ENCODE measurements at regions not wholly inside any gene's neighbourhood (a gene's known extent, or its start where the extent isn't known, plus 50 kb on each side); places are given as distances from the start of the nearest gene placed in this dataset.

- H2BK20ac ChIP-seq (ENCODE audit: low read depth, low read length) = no peak overlapping the region
- ChIA-PET POLR2A (ENCODE audit: unreplicated experiment) (no interaction called here), CTCF (no interaction called here)
- H4K8ac ChIP-seq (ENCODE audit: low read depth in 2 of 2, low read length in 2 of 2) = no peak overlapping the region
- in situ Hi-C loops (cut with MboI; ENCODE audit: low sequenced_read_pairs) (no loop called here), dilution Hi-C loops (cut with HindIII; ENCODE audit: low sequenced_read_pairs, unreplicated experiment) (no loop called here), intact Hi-C loops (cut with micrococcal nuclease) (no loop called here)
- H2AFZ ChIP-seq (replicated peaks; ENCODE audit: low read length, poor library complexity) = no peak overlapping the region
- H3K4me2 ChIP-seq (ENCODE audit: low read depth, low read length) = no peak overlapping the region
- H4K5ac ChIP-seq (ENCODE audit: low read depth, low read length) = no peak overlapping the region
- H3K4me3 ChIP-seq (ENCODE audit: insufficient read depth, low read depth, low read length) = no peak overlapping the region
- no peaks in the 10 kb centered on the region for H3K4me1 ChIP-seq (ENCODE audit: control insufficient read depth, insufficient read depth, low read length)
- no peaks in the 10 kb centered on the region for H3K36me3 ChIP-seq (ENCODE audit: control insufficient read depth, insufficient read depth, low read length)
- no peak overlapping the region for H2BK15ac ChIP-seq (ENCODE audit: low read depth, low read length)
- no peak overlapping the region for H3K23ac ChIP-seq (ENCODE audit: low read depth, low read length)
- no peak overlapping the region for H2BK5ac ChIP-seq (ENCODE audit: low read depth, low read length, poor library complexity, severe bottlenecking)
- no peak overlapping the region for H3K27ac ChIP-seq (ENCODE audit: insufficient read depth, low read length)
- H3K18ac ChIP-seq (ENCODE audit: low read depth, low read length) = no peak overlapping the region
- ATAC-seq (ENCODE audit: low read depth) (no peak), DNase-seq (no peak)
- no peaks in the 10 kb centered on the region for H4K20me1 ChIP-seq (ENCODE audit: insufficient read depth, low read length)
- no peak overlapping the region for H3K56ac ChIP-seq (ENCODE audit: extremely low read depth, insufficient read depth, low read length)
- no peak overlapping the region for H2BK120ac ChIP-seq (ENCODE audit: low read depth, low read length)
- H3K14ac ChIP-seq (replicated peaks; ENCODE audit: low read depth, low read length) = no peak overlapping the region
- TF ChIP-seq CEBPB (IDR thresholded peaks at IDR 0.05; ENCODE audit: low read depth, low read length) (no peak), MAZ (IDR thresholded peaks at IDR 0.05; ENCODE audit: borderline replicate concordance, low read depth, low read length) (no peak), RFX5 (IDR thresholded peaks at IDR 0.05; ENCODE audit: low read depth, low read length) (no peak), RAD21 (IDR thresholded peaks at IDR 0.05; ENCODE audit: low read length) (no peak), MXI1 (IDR thresholded peaks at IDR 0.05; ENCODE audit: borderline replicate concordance, low read depth, low read length) (no peak), MAFK (IDR thresholded peaks at IDR 0.05; ENCODE audit: low read depth, low read length) (no peak), RCOR1 (IDR thresholded peaks at IDR 0.05; ENCODE audit: insufficient replicate concordance, low read length) (no peak), SMC3 (IDR thresholded peaks at IDR 0.05; ENCODE audit: low read depth, low read length) (no peak), POLR2A (IDR thresholded peaks at IDR 0.05; ENCODE audit: low read depth, low read length) (no peak), BHLHE40 (IDR thresholded peaks at IDR 0.05; ENCODE audit: low read depth, low read length) (no peak), CHD1 (IDR thresholded peaks at IDR 0.05; ENCODE audit: low read depth, low read length) (no peak), CTCF (conservative IDR thresholded peaks at IDR 0.05; ENCODE audit: low read depth, low read length) (no peak), ELK1 (IDR thresholded peaks at IDR 0.05; ENCODE audit: borderline replicate concordance, low read depth, low read length) (no peak), USF2 (IDR thresholded peaks at IDR 0.05; ENCODE audit: low read depth, low read length) (no peak), NFE2L2 (IDR thresholded peaks at IDR 0.05; ENCODE audit: low read depth, low read length) (no peak), FOS (IDR thresholded peaks at IDR 0.05; ENCODE audit: low read depth, low read length) (no peak)
- no peak overlapping the region for H2AK5ac ChIP-seq (ENCODE audit: low read depth, low read length)
- H3K27me3 ChIP-seq (ENCODE audit: control insufficient read depth, insufficient read depth, low read length) = no peaks in the 10 kb centered on the region
- no peak overlapping the region for H3K9ac ChIP-seq (ENCODE audit: low read depth, low read length)
- no peak overlapping the region for H2AK9ac ChIP-seq (replicated peaks; ENCODE audit: low read depth, low read length, poor library complexity)
- H4K91ac ChIP-seq (ENCODE audit: insufficient read depth, low read depth, low read length) = no peak overlapping the region
- H3K9me1 ChIP-seq (ENCODE audit: insufficient read depth, low read length) = no peaks in the 10 kb centered on the region
- no peaks in the 10 kb centered on the region for H3K9me3 ChIP-seq (ENCODE audit: control insufficient read depth, insufficient read depth, low read length)
- no TSS peak for BruUV-seq (replicated peaks)
- no peaks in the 10 kb centered on the region for H3K79me1 ChIP-seq (ENCODE audit: low read depth in 1 of 2, low read length in 2 of 2)
- H3K4ac ChIP-seq (ENCODE audit: low read depth, low read length) = no peak overlapping the region
These were observed 72.7 kb upstream of the SPRY2 start for GRCh38 chr13:80413611-80414010.

Measured in IMR-90 (cell line).